ENCODE measurements at regions not wholly inside any gene's neighbourhood (a gene's known extent, or its start where the extent isn't known, plus 50 kb on each side); places are given as distances from the start of the nearest gene placed in this dataset.

GRCh38 chr1:84750110-84750730 lies 60.0 kb upstream of the SSX2IP start:
- TF ChIP-seq CTCF (IDR thresholded peaks at IDR 0.05), result no peak
- peaks cover 21% of the 10 kb centered on the region for H3K27me3 Mint-ChIP-seq
- Histone ChIP-seq H3K4me3 (ENCODE audit: low read length) (no peak overlapping the region), H3K27ac (ENCODE audit: low read depth in 1 of 2, low read length in 2 of 2) (no peak overlapping the region), H3K4me1 (ENCODE audit: insufficient read depth, low read length) (peaks cover 4% of the 10 kb centered on the region), H3K27me3 (ENCODE audit: control insufficient read depth in 1 of 2, insufficient read depth in 2 of 2, low read length in 2 of 2) (peaks cover 3 to 15% of the 10 kb centered on the region in 2 experiments), H3K9me3 (ENCODE audit: control insufficient read depth in 1 of 2, insufficient read depth in 1 of 2, low read length in 2 of 2) (no peaks in the 10 kb centered on the region), H3K36me3 (ENCODE audit: insufficient read depth, low read length) (no peaks in the 10 kb centered on the region)
- POLR2A ChIA-PET, result no interaction called here
- CTCF ChIA-PET, result interaction anchor here (0.5 kb wide), 1 partner anchor 165 kb away, joined by 4 read pairs; no protein-coding TSS in a partner anchor
- DNase-seq, result no peak
- H3K36me3 Mint-ChIP-seq (ENCODE audit: low read depth), result no peaks in the 10 kb centered on the region
- H3K4me1 Mint-ChIP-seq (ENCODE audit: low read depth), result no peaks in the 10 kb centered on the region
- H3K9me3 Mint-ChIP-seq, result no peaks in the 10 kb centered on the region
- intact Hi-C loops (cut with DNase I, micrococcal nuclease), result loop anchor here (5.0 to 10.0 kb wide), 4 partner anchors 83 to 845 kb away; no protein-coding TSS in a partner anchor
- no peak overlapping the region for H3K4me3 Mint-ChIP-seq
- no peak overlapping the region for H3K27ac Mint-ChIP-seq
- ATAC-seq (ENCODE audit: poor library complexity), result no peak

- H3K27me3 Mint-ChIP-seq, result peaks cover 21% of the 10 kb centered on the region
- Histone ChIP-seq H3K9me3 (ENCODE audit: control insufficient read depth in 1 of 2, insufficient read depth in 1 of 2, low read length in 2 of 2) (no peaks in the 10 kb centered on the region), H3K4me3 (ENCODE audit: low read length) (no peak overlapping the region), H3K36me3 (ENCODE audit: insufficient read depth, low read length) (no peaks in the 10 kb centered on the region), H3K4me1 (ENCODE audit: insufficient read depth, low read length) (peaks cover 4% of the 10 kb centered on the region), H3K27me3 (ENCODE audit: control insufficient read depth in 1 of 2, insufficient read depth in 2 of 2, low read length in 2 of 2) (peaks cover 3 to 15% of the 10 kb centered on the region in 2 experiments), H3K27ac (ENCODE audit: low read depth in 1 of 2, low read length in 2 of 2) (no peak overlapping the region)
- no peaks in the 10 kb centered on the region for H3K36me3 Mint-ChIP-seq (ENCODE audit: low read depth)
- POLR2A ChIA-PET, result no interaction called here
- ATAC-seq (ENCODE audit: poor library complexity) (no peak), DNase-seq (no peak)
- TF ChIP-seq CTCF (IDR thresholded peaks at IDR 0.05), result no peak
- H3K4me1 Mint-ChIP-seq (ENCODE audit: low read depth), result no peaks in the 10 kb centered on the region
- intact Hi-C loops (cut with DNase I, micrococcal nuclease), result no loop called here
- no peak overlapping the region for H3K27ac Mint-ChIP-seq
- no peak overlapping the region for H3K4me3 Mint-ChIP-seq
- CTCF ChIA-PET, result no interaction called here
- no peaks in the 10 kb centered on the region for H3K9me3 Mint-ChIP-seq
These were observed 59.2 kb upstream of the SSX2IP start for GRCh38 chr1:84749427-84749826.

DNA sequence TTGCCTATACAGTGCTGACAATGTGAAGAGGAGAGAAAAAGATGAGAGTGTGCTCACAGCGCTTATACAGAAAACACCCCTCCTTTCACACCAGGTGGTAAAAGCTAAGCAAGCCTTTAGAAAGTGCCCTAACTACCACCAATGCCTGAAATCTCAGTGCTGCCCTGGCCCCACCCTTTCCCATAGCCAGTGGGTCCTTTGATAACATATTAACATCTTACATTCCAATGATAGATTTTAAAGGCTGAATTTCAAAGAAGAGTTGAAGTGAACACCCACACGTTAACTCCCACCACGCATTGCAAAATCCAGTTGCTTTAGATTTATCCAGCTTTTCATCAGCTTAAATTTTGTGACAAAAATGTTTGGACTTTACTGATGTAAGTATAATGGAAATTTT lies 58.1 kb upstream of the SSX2IP start:
- Histone ChIP-seq H3K27me3 (ENCODE audit: control insufficient read depth in 1 of 2, insufficient read depth in 2 of 2, low read length in 2 of 2) (peaks cover 3 to 14% of the 10 kb centered on the region in 2 experiments), H3K27ac (ENCODE audit: low read depth in 1 of 2, low read length in 2 of 2) (no peak overlapping the region), H3K4me1 (ENCODE audit: insufficient read depth, low read length) (peaks cover 1% of the 10 kb centered on the region), H3K36me3 (ENCODE audit: insufficient read depth, low read length) (no peaks in the 10 kb centered on the region), H3K4me3 (ENCODE audit: low read length) (no peak overlapping the region), H3K9me3 (ENCODE audit: control insufficient read depth in 1 of 2, insufficient read depth in 1 of 2, low read length in 2 of 2) (no peaks in the 10 kb centered on the region)
- no peak for ATAC-seq (ENCODE audit: poor library complexity)
- H3K9me3 Mint-ChIP-seq, result no peaks in the 10 kb centered on the region
- H3K4me3 Mint-ChIP-seq, result no peak overlapping the region
- POLR2A ChIA-PET, result no interaction called here
- no peak overlapping the region for H3K27ac Mint-ChIP-seq
- DNase-seq, result no peak
- intact Hi-C loops (cut with DNase I, micrococcal nuclease), result no loop called here
- no peaks in the 10 kb centered on the region for H3K36me3 Mint-ChIP-seq (ENCODE audit: low read depth)
- H3K4me1 Mint-ChIP-seq (ENCODE audit: low read depth), result no peaks in the 10 kb centered on the region
- no peak for TF ChIP-seq CTCF (IDR thresholded peaks at IDR 0.05)
- CTCF ChIA-PET, result no interaction called here
- peaks cover 19% of the 10 kb centered on the region for H3K27me3 Mint-ChIP-seq

Data from CD4-positive, alpha-beta T cell (primary cell).